AG10803 (cell line): ENCODE measurements at regions not wholly inside any gene's neighbourhood (a gene's known extent, or its start where the extent isn't known, plus 50 kb on each side); places are given as distances from the start of the nearest gene placed in this dataset.

Experiments
- DNase-seq: peaks from one replicate; pipeline ENCODE4 v3.0.0; 2010; ENCODE audit warnings: low read depth
- H3K4me3 ChIP-seq: 2 replicates; pipeline ENCODE4 v1.5.1; 2011; ENCODE audit warnings: mild to moderate bottlenecking, low read length, control low read depth
- TF ChIP-seq, protein P1 (sequence below): conservative IDR thresholded peaks from 2 replicates; pipeline ENCODE4 v1.5.1; 2011; ENCODE audit warnings: mild to moderate bottlenecking, low read length, control low read depth, inconsistent platforms

DNA sequence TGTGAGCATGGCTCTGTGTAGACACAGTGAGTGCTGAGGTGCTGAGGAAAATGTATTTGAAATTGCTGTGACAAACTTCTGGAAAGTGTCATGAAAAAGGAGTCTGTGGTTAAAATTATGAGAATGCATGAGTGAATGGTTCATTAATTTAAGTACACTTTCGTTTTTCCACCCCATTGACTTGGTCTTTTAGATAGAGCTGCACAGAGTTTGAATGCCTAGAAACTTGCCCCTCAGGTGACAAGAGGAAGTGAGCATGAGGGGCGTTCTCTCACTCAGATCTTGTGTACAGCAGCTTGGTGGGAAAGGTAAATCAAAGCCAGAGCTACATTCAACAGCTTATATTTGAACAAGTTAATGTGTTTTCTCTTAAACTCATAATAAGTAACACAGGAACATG is 296.8 kb downstream of the WDR72 start:
- no peak for DNase-seq
- TF ChIP-seq, protein P1, sequence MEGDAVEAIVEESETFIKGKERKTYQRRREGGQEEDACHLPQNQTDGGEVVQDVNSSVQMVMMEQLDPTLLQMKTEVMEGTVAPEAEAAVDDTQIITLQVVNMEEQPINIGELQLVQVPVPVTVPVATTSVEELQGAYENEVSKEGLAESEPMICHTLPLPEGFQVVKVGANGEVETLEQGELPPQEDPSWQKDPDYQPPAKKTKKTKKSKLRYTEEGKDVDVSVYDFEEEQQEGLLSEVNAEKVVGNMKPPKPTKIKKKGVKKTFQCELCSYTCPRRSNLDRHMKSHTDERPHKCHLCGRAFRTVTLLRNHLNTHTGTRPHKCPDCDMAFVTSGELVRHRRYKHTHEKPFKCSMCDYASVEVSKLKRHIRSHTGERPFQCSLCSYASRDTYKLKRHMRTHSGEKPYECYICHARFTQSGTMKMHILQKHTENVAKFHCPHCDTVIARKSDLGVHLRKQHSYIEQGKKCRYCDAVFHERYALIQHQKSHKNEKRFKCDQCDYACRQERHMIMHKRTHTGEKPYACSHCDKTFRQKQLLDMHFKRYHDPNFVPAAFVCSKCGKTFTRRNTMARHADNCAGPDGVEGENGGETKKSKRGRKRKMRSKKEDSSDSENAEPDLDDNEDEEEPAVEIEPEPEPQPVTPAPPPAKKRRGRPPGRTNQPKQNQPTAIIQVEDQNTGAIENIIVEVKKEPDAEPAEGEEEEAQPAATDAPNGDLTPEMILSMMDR: no peak
- H3K4me3 ChIP-seq: no peak overlapping the region

DNA sequence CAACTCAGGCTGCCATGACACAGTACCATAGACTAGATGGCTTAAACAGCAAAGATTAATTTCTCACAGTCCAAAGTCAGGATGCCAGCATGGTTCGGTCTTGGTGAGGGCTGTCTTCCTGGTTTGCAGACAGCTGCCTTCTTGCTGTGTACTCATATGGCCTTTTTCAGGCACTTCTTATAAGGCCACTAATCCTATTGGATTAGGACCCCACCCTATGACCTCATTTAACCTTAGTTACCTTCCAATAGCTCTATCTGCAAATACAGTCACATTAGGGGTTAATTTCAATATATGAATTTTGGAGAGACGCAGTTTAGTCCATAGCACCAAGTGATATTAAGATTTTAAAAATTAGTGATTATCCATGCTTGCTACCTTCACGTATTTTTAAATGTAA is 297.8 kb downstream of the WDR72 start:
- TF ChIP-seq, protein P1: no peak

GRCh38 chr15:53458736-53459135 is 300.7 kb downstream of the WDR72 start:
- H3K4me3 ChIP-seq: no peak overlapping the region
- TF ChIP-seq, protein P1: no peak
- DNase-seq: no peak

More for the DNA sequence above, 297.8 kb downstream of the WDR72 start:
- DNase-seq: no peak
- H3K4me3 ChIP-seq: no peak overlapping the region

- no peak overlapping the region for H3K4me3 ChIP-seq
- DNase-seq: no peak
- TF ChIP-seq, protein P1: no peak
These were observed 302.0 kb downstream of the WDR72 start for GRCh38 chr15:53457479-53457878.

GRCh38 chr15:53454843-53455721 is 304.4 kb downstream of the WDR72 start:
- TF ChIP-seq, protein P1: no peak
- no peak for DNase-seq
- no peak overlapping the region for H3K4me3 ChIP-seq

DNA sequence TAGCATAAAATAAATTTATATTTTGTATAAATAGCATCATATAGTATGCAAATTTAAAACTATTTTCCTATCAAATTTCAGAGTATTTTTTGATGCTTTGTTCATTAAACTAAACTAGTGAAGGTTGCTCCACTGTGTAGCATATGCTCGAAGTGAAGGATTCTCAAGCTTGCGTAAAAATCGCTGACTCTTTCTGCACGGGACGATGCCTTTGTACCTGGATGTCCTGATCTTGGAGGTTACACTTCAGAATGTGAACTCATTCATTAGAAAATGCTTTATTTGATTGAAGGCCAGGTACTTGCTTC is 305.0 kb downstream of the WDR72 start:
- DNase-seq: no peak
- no peak overlapping the region for H3K4me3 ChIP-seq
- TF ChIP-seq, protein P1: no peak
